GM23248 (cell line): ENCODE measurements at regions not wholly inside any gene's neighbourhood (a gene's known extent, or its start where the extent isn't known, plus 50 kb on each side); places are given as distances from the start of the nearest gene placed in this dataset.

Experiments
- EZH2 ChIP-seq: fragments of 200-600 bp; sonication (generic); IDR thresholded peaks from 2 replicates; pipeline ENCODE4 v1.6.1; 2018; ENCODE audit warnings: antibody characterized with exemption, mild to moderate bottlenecking; ENCODE audit not compliant: insufficient read depth, poor library complexity, severe bottlenecking
- EZH2phosphoT487 ChIP-seq: fragments of 200-600 bp; sonication (generic); IDR thresholded peaks from 2 replicates; pipeline ENCODE4 v1.6.1; 2018; ENCODE audit warnings: antibody characterized with exemption, moderate library complexity, mild to moderate bottlenecking, low read depth; ENCODE audit not compliant: insufficient read depth

DNA sequence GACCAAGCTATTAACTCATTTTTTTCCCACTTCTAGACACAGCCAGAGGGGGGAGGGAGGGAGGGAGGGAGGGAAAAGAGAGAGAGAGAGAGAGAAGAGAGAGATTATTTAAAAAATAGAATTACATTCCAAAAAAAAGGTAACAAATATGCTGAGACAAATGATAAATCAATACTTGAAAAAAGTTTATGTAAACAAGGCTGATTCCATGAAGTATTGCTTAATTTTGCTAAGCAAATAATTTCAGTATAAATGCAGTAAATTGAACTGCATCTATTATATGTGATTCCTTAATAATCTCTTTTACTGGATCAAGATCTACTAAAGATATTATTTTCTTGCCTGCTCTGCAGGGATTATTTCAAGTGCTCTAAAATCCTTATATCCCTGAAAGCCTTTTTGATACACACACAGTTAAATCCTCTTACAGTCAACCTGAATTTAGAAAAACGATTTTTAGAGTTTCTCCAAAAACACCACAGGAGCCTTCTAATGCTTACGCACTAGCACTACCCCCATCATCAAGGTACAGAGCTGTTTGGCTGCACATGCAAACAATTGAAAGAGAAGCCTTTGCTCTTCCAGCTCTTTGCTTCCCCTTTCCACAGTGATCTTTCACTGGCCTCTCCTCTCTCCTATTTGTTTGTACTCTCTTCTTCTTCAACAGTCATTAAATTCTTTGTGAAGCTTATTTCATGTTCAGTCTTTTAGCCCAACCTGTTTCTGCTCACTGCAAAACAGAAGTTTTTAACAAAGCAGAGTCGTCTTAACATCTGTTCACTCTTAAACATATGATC lies 426.3 kb upstream of the FAM241A start:
- no peak for TF ChIP-seq EZH2phosphoT487
- TF ChIP-seq EZH2: no peak
